WTC11 (cell line): ENCODE measurements at regions not wholly inside any gene's neighbourhood (a gene's known extent, or its start where the extent isn't known, plus 50 kb on each side); places are given as distances from the start of the nearest gene placed in this dataset.

ENCODE experiments used
- ATAC-seq: fragments of 200-7000 bp; cut with Tn5 transposase; 2 replicates; pipeline ENCODE4 v1.10.0; 2021; ENCODE audit warnings: mild to moderate bottlenecking, moderate library complexity
- CTCF ChIA-PET: fragments of 300-600 bp; sonication (Branson Sonifier 250); formaldehyde crosslinking; loops from one replicate; lab custom pipeline; 2021; ENCODE audit warnings: antibody characterized with exemption; lab: Charles Lee
- POLR2A ChIA-PET: fragments of 350-600 bp; sonication (Branson Sonifier 250); formaldehyde crosslinking; loops from one replicate; lab custom pipeline; 2021; ENCODE audit warnings: antibody characterized with exemption; lab: Charles Lee
- DNase-seq: peaks from one replicate; pipeline ENCODE4 v3.0.0; 2021; ENCODE audit warnings: low spot score
- H3K27ac Mint-ChIP-seq: 2 replicates; pipeline ENCODE4 v1.8.0; 2021; ENCODE audit warnings: mixed read lengths
- H3K27me3 Mint-ChIP-seq: 2 replicates; pipeline ENCODE4 v1.8.0; 2021; ENCODE audit warnings: low read depth, mild to moderate bottlenecking, moderate library complexity, mixed read lengths
- H3K36me3 Mint-ChIP-seq: 2 replicates; pipeline ENCODE4 v1.8.0; 2021; ENCODE audit warnings: mixed read lengths
- H3K4me1 Mint-ChIP-seq: 2 replicates; pipeline ENCODE4 v1.8.0; 2022; ENCODE audit warnings: mixed read lengths
- H3K4me3 Mint-ChIP-seq: 2 replicates; pipeline ENCODE4 v1.8.0; 2021; ENCODE audit warnings: mild to moderate bottlenecking, moderate library complexity, mixed read lengths
- H3K9me3 Mint-ChIP-seq: 2 replicates; pipeline ENCODE4 v1.8.0; 2021; ENCODE audit warnings: mixed read lengths
- ATF6 ChIP-seq: sonication (generic); formaldehyde crosslinking; IDR thresholded peaks from 2 replicates; pipeline ENCODE4 v1.8.1; 2023; ENCODE audit warnings: mild to moderate bottlenecking, missing genetic modification reagents
- EMX1 ChIP-seq: fragments of 250-450 bp; sonication (Bioruptor Pico); IDR thresholded peaks from 2 replicates; pipeline ENCODE4 v1.8.0; 2021; ENCODE audit warnings: mild to moderate bottlenecking
- ETV6 ChIP-seq: sonication (generic); formaldehyde crosslinking; IDR thresholded peaks from 2 replicates; pipeline ENCODE4 v1.8.1; 2022; ENCODE audit warnings: mild to moderate bottlenecking, missing genetic modification reagents
- GABPB1 ChIP-seq: sonication (generic); formaldehyde crosslinking; IDR thresholded peaks from 2 replicates; pipeline ENCODE4 v1.8.1; 2023; ENCODE audit warnings: mild to moderate bottlenecking, missing genetic modification reagents
- IRF1 ChIP-seq: sonication (generic); formaldehyde crosslinking; IDR thresholded peaks from 2 replicates; pipeline ENCODE4 v1.8.0; 2023; ENCODE audit warnings: missing genetic modification reagents
- MYBL2 ChIP-seq: sonication (generic); formaldehyde crosslinking; IDR thresholded peaks from 2 replicates; pipeline ENCODE4 v1.8.1; 2023; ENCODE audit warnings: mild to moderate bottlenecking, moderate library complexity, missing genetic modification reagents
- NR1H2 ChIP-seq: sonication (generic); formaldehyde crosslinking; IDR thresholded peaks from 2 replicates; pipeline ENCODE4 v1.9.0; 2021; ENCODE audit warnings: mild to moderate bottlenecking, moderate library complexity, missing genetic modification reagents
- SMAD4 ChIP-seq: sonication (generic); formaldehyde crosslinking; IDR thresholded peaks from 2 replicates; pipeline ENCODE4 v1.8.0; 2022; ENCODE audit warnings: mild to moderate bottlenecking, missing genetic modification reagents
- TCF7 ChIP-seq: sonication (generic); formaldehyde crosslinking; IDR thresholded peaks from 2 replicates; pipeline ENCODE4 v1.8.0; 2022; ENCODE audit warnings: mild to moderate bottlenecking, low read depth, missing genetic modification reagents, moderate library complexity
- ZBTB21 ChIP-seq: sonication (generic); formaldehyde crosslinking; IDR thresholded peaks from 2 replicates; pipeline ENCODE4 v1.8.1; 2023; ENCODE audit warnings: mild to moderate bottlenecking, missing genetic modification reagents, borderline replicate concordance
- ZNF138 ChIP-seq: sonication (generic); formaldehyde crosslinking; conservative IDR thresholded peaks from 2 replicates; pipeline ENCODE4 v1.8.1; 2022; ENCODE audit warnings: mild to moderate bottlenecking, moderate library complexity, missing genetic modification reagents
- ZNF396 ChIP-seq: fragments of 250-450 bp; sonication (Bioruptor Pico); IDR thresholded peaks from 2 replicates; pipeline ENCODE4 v1.8.0; 2021; ENCODE audit warnings: mild to moderate bottlenecking, moderate library complexity, borderline replicate concordance
- ZNF423 ChIP-seq: fragments of 250-450 bp; sonication (Bioruptor Pico); IDR thresholded peaks from 2 replicates; pipeline ENCODE4 v2.1.2; 2022; ENCODE audit warnings: mild to moderate bottlenecking, moderate library complexity
- ZNF512 ChIP-seq: sonication (generic); formaldehyde crosslinking; IDR thresholded peaks from 2 replicates; pipeline ENCODE4 v1.8.1; 2022; ENCODE audit warnings: missing genetic modification reagents, borderline replicate concordance

- TF ChIP-seq ZNF396 (CRISPR knock-in tag) (no peak), NR1H2 (CRISPR knock-in tag) (no peak), ATF6 (CRISPR knock-in tag) (no peak), MYBL2 (CRISPR knock-in tag) (no peak)
Observed at GRCh38 chr13:42389041-42389440, 117.1 kb downstream of the AKAP11 start (continued).

- peaks cover 3% of the 10 kb centered on the region; the same call in 1 of the 2 replicates for H3K9me3 Mint-ChIP-seq
- no peaks in the 10 kb centered on the region for H3K4me1 Mint-ChIP-seq
- no peak for DNase-seq
- ChIA-PET CTCF (interaction anchor here (1.3 kb wide), 1 partner anchor 58 kb away, joined by 3 read pairs; no protein-coding TSS in a partner anchor), POLR2A (no interaction called here)
- no peak overlapping the region for H3K4me3 Mint-ChIP-seq
- H3K36me3 Mint-ChIP-seq, result no peaks in the 10 kb centered on the region
- H3K27ac Mint-ChIP-seq, result no peak overlapping the region
- TF ChIP-seq ZBTB21, result no peak
- no peak for TF ChIP-seq TCF7
- no peak for ATAC-seq
- H3K27me3 Mint-ChIP-seq, result no peaks in the 10 kb centered on the region; the same call in 1 of the 2 replicates
Observed at GRCh38 chr13:42392180-42392579, 120.2 kb downstream of the AKAP11 start.

- TF ChIP-seq ZNF512 (CRISPR knock-in tag), result no peak
- TF ChIP-seq EMX1 (CRISPR knock-in tag), result no peak
- TF ChIP-seq SMAD4 (CRISPR knock-in tag), result no peak
- no peak for TF ChIP-seq ETV6 (CRISPR knock-in tag)
- Mint-ChIP-seq H3K4me1 (peaks cover 7% of the 10 kb centered on the region), H3K27me3 (no peaks in the 10 kb centered on the region; the same call in 1 of the 2 replicates), H3K9me3 (peaks cover 3% of the 10 kb centered on the region; the same call in 1 of the 2 replicates), H3K36me3 (no peaks in the 10 kb centered on the region), H3K27ac (no peak overlapping the region), H3K4me3 (no peak overlapping the region)
- ATAC-seq (no peak), DNase-seq (no peak)
- POLR2A ChIA-PET, result no interaction called here
- CTCF ChIA-PET, result interaction anchor here (1.3 kb wide), 1 partner anchor 59 kb away, joined by 3 read pairs; no protein-coding TSS in a partner anchor
Observed at GRCh38 chr13:42392716-42393572, 121.0 kb downstream of the AKAP11 start.

- TF ChIP-seq ZNF138 (CRISPR knock-in tag) (no peak), ZNF423 (CRISPR knock-in tag) (no peak), GABPB1 (CRISPR knock-in tag) (peak; percentile 69), IRF1 (CRISPR knock-in tag) (no peak)
- H3K4me1 Mint-ChIP-seq, result peaks cover 13% of the 10 kb centered on the region
- CTCF ChIA-PET, result no interaction called here
- H3K4me3 Mint-ChIP-seq, result no peak overlapping the region
- POLR2A ChIA-PET, result no interaction called here
- H3K36me3 Mint-ChIP-seq, result no peaks in the 10 kb centered on the region
- DNase-seq (no peak), ATAC-seq (no peak)
- no peak overlapping the region for H3K27ac Mint-ChIP-seq
- no peaks in the 10 kb centered on the region; the same call in 1 of the 2 replicates for H3K27me3 Mint-ChIP-seq
- H3K9me3 Mint-ChIP-seq, result peaks cover 3% of the 10 kb centered on the region; the same call in 1 of the 2 replicates
Observed at GRCh38 chr13:42393573-42394360, 121.8 kb downstream of the AKAP11 start.
